C4-2B (cell line): ENCODE measurements at regions not wholly inside any gene's neighbourhood (a gene's known extent, or its start where the extent isn't known, plus 50 kb on each side); places are given as distances from the start of the nearest gene placed in this dataset.

Source experiments
- H3K27ac ChIP-seq: fragments of 450-650 bp; 2 replicates; pipeline ENCODE4 v1.5.1; 2017
- ZFX ChIP-seq: fragments of 450-650 bp; IDR thresholded peaks from 2 replicates; pipeline ENCODE4 v1.6.1; 2017
- TF ChIP-seq, protein P1 (sequence below): fragments of 450-650 bp; conservative IDR thresholded peaks from 2 replicates; pipeline ENCODE4 v1.5.1; 2017; ENCODE audit warnings: mild to moderate bottlenecking

DNA sequence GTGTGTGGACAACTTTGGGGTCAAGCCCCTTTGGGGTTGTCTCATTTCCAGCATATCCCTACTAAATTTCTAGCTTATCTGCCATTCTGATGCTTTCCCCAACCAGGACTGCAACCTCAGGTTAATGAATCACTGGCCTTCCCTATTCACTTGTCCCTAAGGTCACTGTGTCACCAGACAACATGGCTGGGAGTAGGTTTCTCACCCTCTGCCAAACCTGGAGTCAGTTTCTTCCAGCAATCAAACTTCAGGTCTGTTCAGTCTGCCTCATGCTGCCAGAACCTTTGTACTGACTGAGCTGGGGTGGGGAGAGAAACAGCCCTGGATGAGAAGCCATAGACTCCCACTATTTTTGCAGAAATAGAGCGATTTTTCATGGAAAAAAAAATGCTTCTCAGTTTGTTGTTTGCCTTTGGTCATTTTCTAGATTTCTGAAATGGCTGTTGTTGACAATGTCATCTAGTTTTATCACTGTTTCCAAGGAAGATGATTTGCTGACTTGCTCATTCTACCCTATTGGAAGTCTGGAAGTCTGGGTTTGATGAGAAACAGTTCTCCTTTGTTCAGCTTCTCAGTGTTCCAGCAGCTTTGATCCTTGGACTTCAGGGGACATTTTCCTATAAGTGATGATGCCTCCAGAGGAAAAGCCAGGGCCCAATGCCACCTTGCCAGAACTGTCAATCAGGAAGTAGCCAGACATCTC, 74.8 kb upstream of the IL12A start:
- no peak overlapping the region for H3K27ac ChIP-seq
- TF ChIP-seq, protein P1, sequence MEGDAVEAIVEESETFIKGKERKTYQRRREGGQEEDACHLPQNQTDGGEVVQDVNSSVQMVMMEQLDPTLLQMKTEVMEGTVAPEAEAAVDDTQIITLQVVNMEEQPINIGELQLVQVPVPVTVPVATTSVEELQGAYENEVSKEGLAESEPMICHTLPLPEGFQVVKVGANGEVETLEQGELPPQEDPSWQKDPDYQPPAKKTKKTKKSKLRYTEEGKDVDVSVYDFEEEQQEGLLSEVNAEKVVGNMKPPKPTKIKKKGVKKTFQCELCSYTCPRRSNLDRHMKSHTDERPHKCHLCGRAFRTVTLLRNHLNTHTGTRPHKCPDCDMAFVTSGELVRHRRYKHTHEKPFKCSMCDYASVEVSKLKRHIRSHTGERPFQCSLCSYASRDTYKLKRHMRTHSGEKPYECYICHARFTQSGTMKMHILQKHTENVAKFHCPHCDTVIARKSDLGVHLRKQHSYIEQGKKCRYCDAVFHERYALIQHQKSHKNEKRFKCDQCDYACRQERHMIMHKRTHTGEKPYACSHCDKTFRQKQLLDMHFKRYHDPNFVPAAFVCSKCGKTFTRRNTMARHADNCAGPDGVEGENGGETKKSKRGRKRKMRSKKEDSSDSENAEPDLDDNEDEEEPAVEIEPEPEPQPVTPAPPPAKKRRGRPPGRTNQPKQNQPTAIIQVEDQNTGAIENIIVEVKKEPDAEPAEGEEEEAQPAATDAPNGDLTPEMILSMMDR: no peak
- no peak for TF ChIP-seq ZFX

DNA sequence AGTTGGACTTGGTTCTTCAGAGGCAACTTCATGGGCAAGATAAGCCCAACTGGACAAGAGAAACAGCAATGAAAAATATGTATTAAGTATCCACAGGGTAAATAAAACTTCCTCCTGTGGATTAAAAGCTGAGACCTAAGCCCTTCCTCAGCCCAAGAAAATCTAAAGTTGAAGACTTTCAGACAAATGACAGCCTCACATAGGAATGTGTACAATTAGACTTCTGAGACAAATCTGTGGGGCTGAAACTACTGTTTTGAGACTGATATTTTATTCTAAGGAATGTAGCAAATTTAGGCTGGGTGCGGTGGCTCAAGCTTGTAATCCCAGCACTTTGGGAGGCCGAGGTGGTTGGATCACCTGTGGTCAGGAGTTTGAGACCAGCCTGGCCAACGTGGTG, 74.2 kb upstream of the IL12A start:
- H3K27ac ChIP-seq: no peak overlapping the region
- no peak for TF ChIP-seq ZFX
- TF ChIP-seq, protein P1: no peak

DNA sequence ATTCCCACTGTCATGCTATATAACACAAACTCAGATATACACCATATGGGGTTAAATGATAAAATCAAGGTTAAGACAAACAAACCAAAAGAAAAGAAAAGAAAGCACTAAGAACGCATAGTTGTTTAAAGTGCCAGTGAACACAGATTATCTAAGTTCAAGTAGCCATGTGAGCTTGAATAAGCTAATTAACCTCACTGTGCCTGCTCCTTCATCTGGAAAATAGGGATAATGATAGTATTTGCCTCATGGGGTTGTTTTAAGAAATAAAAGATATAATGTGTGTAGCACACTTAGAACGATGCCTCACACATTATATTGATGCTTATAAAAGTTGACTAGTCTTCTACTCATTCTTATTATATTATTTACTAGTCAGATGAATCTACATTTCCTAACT, 72.6 kb upstream of the IL12A start:
- no peak overlapping the region for H3K27ac ChIP-seq
- TF ChIP-seq ZFX: no peak
- TF ChIP-seq, protein P1: no peak

DNA sequence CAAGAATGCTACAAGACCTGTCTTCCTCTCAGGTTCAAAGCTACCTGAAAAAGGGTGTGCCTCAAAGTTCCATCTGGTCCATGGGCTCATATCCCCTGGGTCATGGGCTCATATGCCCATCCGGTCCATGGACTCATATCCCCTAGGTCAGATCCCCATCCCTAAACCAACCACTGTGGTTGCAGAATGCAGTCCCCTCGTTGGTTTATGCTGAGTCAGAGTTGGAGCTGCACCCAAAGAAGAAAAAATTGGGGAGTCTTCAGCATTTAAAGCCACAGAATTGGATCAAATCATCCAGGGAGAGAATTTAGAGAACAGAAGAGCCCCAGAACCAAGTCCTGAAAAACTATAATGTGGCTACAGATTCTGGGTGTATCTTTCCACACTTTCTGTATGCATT, 71.5 kb upstream of the IL12A start:
- TF ChIP-seq ZFX: no peak
- TF ChIP-seq, protein P1: no peak
- H3K27ac ChIP-seq: no peak overlapping the region

DNA sequence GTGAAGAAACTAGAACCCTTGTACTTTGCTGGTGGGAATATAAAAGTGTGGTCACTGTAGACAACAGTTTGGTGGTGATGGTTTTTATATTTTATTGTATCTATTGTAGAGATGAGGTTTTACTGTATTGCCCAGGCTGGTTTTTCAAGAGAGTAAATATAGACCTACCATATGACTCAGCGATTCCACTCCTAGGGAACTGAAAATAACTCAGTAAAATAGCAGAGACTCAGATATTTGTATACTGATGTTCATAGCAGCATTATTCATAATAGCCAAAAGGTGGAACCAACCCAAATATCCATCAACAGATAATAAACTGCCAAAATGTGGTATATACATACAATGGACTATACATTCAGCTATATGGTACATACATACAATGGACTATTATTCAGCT, 68.8 kb upstream of the IL12A start:
- no peak overlapping the region for H3K27ac ChIP-seq
- TF ChIP-seq, protein P1: no peak
- TF ChIP-seq ZFX: no peak

DNA sequence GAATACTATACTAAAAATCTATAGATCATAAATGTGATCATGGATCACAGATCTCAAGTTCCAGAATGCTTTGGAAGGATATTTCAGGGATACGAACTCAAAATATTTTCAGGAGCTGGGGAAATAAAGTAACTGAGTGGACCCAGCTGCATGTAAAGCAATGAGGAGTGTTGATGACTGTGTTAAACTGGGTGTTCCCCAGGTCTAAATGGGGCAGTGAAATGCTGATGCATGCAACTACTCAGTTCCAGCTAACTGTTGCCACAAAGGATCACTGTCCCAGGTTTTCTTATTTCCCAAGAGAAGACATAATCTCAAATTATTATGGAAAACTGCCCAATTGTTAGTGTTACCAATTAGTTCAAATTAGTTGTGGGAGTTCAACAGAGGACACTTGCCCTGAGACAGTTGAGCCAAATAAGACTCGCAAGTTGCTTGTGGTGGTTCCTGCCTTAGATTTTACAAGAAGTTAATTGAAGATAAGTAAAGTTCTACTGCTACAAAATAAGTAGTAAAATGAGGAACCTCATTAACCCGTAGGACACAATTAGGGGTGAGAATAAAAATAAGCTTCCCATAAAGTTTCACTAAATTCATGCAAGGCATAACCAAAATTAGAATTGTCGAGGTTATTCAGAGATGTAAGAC, 66.3 kb upstream of the IL12A start:
- TF ChIP-seq, protein P1: no peak
- TF ChIP-seq ZFX: no peak

DNA sequence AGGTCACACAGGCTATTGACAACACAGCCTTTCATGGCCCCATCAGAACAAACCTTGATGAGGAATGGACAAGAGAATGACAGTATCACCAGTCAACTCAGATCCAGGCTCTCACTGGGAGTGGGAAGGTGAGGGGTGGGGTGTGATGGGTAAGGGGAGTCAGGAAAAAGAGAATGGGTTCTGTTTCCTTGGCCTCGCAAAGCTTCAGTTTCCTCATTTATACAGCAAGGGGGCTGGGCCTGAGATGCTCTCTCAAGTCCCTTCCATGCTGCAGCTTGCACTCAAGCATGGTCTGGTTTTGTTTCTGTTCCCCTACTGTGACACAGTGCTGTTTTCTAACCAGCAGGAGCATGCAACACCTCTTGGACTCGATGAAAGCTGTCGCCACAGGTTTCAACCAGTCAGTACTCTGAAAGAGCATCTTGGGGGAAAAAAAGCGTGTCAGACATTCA, 65.7 kb upstream of the IL12A start:
- H3K27ac ChIP-seq: no peak overlapping the region

More for the DNA sequence above, 66.3 kb upstream of the IL12A start:
- H3K27ac ChIP-seq: no peak overlapping the region

More for the DNA sequence above, 65.7 kb upstream of the IL12A start:
- TF ChIP-seq, protein P1: no peak
- no peak for TF ChIP-seq ZFX
